Stimulated activated CD8-positive, alpha-beta memory T cell treated with anti-CD3 and anti-CD28 coated beads, Interleukin-7, amount 100 ng/mL, for 4 hours (primary cell): ENCODE measurements at regions not wholly inside any gene's neighbourhood (a gene's known extent, or its start where the extent isn't known, plus 50 kb on each side); places are given as distances from the start of the nearest gene placed in this dataset.

ENCODE experiments used
- DNase-seq, 2 donors: peaks; one replicate each; pipeline ENCODE4 v3.0.0-alpha.2; 2020; ENCODE audit warnings: low read depth in 2 of 2

DNA sequence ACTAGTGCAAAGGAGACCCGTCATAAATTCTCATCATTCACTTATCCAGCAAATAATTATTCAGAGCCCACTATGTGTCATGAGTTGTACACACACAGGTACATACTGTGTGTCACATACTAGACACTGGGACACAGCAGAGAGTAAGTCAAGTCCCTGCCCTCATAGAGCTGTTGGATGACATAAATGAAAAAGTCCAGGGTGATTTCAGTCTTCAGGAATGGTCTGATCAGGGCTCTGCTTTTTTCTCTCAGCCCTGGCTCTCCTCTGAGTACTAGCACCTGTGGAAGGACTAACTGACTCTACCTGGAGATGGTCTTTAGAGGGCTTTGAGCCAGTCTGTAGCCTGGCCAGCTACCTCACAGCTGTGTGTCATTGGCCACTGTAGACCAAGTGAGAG, 198.0 kb upstream of the LEF1 start:
- no peak for DNase-seq

DNA sequence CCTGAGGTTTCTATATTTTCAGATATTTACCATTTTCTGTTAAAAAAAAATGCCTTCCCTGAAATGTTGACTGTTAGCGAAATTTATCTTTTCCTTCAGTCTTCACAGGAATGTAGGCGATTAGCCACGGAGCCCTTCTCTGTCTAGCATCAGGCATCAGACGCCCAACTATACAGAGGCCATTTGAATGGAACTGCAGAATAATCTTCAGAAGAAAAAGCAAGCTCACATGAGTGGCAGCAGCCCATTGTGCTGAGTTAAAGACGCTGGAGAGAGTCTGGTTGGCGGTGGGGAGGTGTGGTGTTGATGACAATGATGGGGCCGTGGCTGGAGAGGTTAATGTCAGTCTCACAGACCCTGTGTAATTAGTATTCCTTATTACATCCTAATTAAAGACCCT, 196.8 kb upstream of the LEF1 start:
- no peak for DNase-seq

DNA sequence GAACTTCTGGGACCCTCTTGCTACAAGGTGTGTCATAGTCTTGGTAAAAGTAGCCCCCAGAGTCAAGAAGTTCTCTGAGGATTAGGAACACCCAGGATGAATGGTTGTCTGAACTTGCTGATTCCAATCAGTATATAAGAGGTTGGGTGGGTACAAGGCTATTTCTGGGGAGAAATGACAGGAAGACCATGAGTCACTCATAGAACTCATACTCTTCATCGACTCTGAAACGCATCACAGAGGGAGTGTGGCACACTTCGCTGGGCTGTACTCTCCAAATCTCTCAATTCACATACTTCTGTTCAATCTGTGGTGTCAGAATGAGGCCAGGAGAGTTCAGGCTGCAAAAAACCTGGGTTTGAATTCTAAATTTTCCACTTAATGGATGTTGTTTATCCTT, 193.2 kb upstream of the LEF1 start:
- DNase-seq, result no peak

DNA sequence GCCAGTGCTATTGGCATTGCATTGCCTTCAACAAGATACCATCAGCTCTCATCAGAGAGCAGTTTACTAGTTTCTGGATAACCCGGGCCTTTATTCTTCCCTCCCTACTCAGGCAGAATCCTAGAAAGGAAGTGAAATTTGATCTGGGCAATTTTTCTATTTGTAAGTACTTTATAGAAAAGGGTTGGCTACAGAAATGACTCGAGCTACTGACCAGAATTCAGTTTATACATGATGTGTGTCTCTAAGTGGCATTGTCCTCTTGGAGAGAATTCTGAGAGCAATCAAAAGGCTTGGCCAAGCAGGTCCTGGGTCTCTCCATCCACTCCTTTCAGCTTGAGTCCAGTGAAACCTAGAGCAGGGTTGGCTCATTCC, 192.7 kb upstream of the LEF1 start:
- DNase-seq, result no peak

DNA sequence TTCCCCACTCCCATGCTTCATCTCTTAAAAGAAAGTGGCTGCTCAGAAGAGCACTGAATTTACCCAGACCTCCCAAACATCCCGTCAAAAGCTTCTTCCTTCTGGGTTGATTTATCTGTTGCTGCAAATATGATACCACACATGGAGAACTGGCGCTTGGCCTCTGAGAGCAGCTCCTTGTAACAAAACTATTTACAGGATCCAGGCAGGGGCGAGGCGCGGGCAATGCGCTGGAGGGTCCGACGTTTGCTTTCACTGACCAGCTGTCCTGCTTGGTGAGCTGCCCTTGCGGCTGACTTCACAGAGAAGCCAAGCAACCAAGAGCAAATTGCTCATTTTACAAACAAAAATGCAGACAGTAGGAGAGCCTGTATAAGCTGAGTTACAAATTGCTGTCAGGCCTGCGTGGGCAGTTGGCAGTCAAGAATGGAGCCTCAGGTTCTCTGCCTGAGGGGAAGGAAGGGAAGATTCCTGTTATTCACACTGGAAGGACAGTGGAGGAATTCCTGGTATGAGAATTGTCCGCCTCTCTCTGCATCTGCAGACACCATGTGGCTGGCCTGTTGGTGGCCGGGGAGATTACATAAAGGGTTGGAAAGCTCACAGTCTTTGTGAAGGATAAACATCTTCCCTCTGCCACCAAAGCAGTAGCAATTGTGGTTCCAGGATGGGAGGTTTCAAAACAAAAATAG, 192.2 kb upstream of the LEF1 start:
- no peak for DNase-seq

DNA sequence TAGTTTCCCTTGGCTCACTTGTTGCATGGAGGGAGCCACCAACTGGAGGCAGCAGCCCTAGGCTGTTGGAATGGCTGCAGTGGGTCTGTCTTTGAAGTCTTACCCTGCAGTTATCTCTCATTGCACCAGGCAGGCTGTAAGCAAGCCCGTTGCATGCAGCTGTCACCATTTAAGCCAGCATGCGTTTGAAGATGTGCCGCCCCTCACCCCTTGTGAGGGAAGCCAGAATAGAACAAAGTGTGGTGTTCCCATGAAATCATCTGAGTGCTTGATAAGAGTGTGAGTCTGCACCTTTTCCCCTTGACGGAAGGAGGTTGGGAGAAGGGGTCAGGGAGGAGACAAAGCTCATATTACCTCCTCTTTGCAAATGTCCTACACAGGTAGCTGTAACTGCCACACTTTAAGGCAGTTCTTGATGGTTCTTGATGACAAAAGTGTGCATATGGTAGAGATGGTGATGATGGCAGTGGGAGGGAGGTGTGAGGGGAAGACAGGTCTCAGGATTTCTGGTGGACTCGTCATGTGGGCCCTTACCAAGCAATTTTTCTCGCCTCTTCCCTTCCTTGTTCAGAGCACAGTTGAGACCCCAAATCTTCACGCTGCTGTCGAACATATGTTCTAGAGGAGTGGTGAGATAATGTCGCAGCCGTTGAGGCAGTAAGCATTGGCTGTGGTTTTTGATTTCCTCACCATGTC, 191.4 kb upstream of the LEF1 start:
- DNase-seq, result no peak

DNA sequence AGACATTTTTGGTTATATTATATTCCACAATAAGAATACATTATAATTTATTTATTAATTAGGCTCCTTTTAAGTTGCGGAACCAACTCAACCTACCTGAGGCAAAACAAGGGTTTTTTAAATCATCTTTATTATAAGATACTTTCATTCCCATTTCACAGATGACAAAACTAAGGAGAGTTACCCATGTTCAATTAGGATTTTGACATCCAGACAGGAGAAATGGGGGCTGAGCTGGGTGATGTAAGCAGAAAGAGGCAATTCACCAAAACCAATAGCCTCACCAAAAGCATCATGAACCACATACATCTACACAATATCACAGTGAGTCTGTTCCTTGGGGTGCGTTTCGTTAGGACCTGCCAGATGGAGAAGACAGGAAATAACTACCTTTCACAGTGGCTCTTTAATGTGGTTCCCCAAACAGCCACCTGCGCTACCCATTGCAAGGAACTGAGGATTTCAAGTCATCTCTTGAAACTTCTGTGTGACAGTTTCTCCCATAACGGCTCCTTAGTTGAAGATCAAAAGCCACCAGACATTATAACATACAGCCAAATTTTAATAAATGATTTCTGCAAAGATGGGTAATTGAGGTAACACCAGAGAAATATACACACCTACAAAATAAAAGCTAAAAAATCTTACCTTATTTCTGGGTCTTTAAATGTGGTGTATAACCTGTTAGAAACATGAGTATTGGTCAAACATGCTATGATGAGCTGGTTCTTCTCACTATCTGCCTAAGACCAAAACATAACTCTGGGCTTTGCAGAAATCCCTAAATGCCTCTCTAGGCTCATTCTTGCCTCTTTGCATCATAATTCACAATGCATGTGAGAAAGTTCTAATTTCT, 190.6 kb upstream of the LEF1 start:
- no peak for DNase-seq

DNA sequence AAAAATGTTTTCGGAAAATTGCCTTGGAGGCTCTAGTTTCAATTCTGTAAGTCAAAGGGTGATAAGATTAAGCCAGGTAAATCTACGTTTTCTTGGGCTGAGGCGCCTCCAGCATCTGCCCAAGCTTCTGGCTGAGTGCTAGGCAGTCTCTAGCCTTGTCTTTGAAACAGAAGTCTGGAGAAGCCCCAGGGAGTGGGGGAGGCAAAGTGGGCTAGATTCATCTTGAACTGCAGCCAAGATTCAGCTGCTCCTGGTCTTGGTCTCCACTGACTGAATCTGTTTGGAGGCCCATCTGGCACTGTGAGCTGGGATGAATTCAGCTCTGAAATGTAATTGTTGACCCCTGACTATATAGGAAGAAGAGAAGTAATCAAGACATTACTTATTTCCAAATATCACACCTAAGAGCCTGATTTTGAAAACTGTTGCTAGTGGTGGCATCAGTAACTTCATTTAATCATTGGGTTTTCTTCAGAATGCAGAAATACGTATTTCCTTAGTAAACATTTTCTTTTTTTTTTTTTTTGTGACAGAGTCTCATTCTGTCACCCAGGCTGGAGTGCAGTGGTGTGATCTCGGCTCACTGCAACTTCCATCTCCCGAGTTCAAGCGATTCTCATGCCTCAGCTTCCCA, 187.3 kb upstream of the LEF1 start:
- DNase-seq, result no peak

DNA sequence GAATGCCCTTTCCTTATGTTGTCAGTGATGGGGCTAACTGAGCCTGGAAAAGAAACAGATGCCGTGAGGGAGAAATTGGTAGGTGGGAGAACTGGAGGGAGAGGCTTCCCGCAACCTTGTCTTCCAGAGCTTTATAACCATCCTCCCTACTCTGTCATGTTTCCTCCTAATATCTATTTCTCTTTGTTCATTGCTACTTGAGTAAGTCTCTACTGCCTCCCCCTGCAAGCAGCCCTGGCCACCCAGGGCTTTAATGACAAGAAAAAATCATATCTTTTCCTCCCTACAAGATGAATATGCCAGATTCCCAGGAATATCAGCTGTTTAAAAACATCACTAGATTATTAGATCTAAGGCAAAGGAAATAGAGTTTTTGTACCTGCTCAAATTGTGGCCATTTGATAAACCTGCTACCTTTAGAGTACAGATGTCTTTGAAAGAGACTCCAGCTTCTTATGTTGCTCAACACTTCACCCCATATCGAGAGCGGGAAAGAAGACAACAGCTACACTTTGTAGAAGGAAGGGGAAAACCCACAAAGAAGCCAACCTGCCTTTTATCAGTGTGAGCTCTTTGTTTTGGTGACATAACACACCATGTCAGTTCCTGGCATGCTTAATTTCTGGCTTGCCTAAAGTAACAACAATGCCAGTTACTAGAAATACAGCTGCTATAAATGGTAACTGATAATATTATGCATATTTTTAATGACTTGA, 186.6 kb upstream of the LEF1 start:
- no peak for DNase-seq

DNA sequence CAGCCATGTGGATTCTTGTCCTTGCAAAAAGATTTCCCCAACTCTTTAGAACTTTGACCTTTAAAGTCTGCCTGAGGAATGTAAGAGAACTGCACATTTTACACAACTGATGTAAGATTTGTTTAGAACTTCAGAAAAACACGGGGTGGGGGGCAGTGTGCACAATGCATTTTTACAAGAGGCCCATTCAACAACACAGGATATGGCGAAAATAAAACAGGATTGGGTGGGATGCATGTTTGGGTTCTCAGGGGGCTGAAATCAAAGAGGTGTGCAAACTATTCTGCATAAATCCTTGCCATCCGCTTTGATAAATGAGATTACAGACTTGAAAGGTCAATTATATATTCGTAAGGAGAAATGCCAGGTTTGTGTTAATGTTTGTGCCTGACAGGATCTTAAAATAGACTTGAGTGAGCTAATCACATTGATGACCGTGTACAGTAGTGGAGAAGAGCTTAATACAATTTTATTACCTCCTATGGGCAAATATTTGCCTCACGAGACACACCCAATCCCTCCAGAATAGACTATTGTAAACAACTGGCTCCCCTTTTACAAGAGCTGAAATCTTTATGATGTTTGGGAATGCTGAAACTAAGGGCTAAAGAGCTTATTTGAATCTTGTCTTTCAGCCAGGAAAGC, 184.1 kb upstream of the LEF1 start:
- DNase-seq, result no peak

DNA sequence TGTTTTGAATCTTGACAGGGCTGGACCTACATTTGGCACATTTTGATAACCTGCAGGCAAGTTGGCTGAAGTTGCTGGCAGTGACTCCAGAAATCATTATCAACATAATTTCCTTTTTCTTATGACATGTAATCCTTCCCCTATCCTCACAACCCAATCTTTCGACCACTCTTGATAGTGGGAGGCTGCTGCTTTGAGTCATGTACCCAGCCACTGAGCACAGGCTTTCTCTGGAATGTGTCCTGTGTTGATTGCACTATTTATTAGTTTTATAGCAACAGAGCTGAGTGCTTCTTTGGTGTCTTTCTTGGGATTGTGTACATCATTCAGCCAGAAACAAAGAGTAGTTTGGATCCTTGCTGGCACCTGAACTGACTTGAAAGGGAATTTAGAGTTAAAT, 183.1 kb upstream of the LEF1 start:
- DNase-seq, result no peak

DNA sequence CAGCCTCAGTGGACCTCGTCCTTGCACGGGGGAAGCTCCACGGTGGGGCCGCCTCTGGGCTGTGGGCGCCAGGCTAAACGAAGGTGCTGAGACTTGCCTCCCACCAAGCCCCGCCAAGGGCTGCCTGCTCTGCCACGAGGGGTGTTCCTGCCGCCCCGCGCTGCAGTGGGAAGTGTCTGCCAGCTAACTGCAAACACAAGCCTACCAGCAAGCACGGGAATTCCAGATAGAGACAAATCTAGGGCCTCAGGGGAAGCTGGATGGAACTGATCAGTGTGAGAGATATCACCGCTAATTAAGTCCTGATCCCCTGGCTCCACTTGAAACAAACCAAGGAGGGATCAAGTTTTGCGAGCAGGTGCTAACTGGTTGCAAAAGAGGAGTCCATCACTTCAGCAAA, 181.6 kb upstream of the LEF1 start:
- DNase-seq, result no peak

DNA sequence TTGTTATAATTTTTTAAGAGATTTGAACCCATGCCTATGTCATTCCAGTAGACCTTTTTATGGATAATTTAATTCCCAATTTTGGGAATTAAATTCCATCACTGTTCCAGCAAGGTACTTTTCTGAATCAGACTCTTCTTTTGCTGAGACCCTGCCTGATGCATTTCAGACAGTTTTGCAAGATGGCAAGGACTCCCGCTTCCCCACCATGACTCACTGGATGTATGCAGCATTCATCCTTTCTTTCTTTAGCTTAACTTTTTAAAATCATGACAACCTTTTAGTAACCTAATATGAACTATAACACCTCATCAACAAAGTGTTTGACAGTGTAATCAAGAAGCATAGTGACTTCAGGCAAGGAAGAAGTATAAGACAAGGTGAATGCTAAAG, 178.1 kb upstream of the LEF1 start:
- no peak for DNase-seq

DNA sequence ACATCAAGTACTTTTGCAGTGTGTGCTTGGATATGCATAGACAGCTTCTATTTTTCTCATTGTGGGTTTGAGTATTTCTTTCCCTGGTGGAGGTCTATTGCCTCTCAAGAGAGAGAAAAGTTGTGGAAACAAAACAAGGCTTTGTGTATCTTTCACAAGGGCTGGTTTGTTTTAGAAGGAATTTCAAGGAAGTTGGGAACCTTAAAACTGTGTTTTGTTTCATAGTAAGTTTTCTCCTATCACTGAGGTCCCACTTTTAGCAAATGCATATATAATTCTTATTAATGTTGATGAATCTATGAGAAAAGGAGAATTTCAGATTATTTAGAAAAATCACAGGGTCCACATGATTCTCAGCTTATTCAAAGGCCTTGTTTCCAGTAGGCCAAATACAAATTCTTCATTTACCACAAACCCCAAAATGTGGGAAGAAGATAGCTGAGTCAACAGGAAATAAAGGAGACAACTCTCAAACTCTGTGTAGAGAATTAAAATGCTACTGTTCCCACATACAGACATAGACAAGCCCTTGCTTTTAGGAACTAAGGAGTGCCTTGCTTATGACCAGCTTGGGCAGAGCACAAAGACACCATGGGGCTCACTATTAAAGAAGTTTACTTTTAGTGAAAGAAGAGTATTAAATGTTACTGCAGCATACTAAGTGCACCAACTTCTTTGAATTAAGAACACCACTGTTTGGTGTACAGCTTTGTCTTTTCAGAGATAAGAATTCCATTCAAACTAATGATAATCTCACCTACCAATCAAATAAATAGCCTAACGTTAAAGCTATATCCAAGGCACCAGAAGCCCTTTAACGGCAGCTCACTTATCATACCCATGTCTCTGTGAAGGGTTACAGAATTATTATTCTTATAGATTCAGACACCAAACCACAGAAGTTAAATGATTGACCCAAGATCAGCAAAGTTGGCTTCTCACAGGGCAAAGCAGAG, 177.4 kb upstream of the LEF1 start:
- no peak for DNase-seq

DNA sequence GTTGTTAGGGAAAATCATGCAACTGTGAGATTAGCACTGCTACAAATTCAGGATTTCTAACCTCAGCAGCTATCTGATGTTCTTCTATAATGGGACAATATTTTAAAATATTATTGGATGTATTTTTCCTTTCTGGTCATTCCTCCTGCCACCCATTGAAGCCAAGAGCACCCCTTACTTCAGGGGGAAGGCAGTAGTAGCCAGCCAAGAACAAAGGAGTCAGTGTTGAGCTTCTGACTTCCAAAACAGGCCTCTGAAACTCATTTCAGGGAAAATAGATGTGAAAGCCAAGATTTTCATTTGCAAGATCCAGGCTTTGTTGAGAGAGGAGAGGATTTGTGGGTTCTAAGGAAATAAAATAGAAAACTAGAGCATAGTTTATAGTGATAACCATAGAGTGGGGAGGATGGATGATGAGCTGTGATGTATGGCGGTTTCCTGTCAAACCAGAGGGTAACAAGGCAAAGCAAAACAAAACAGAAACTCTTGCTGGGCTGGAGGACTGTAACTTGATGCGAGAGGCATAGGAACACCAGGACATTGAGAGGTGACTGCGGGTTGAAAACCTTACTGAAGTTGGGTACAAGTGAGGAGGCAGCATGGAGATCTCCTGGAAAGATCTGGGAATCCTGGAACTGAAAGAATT, 173.7 kb upstream of the LEF1 start:
- no peak for DNase-seq

DNA sequence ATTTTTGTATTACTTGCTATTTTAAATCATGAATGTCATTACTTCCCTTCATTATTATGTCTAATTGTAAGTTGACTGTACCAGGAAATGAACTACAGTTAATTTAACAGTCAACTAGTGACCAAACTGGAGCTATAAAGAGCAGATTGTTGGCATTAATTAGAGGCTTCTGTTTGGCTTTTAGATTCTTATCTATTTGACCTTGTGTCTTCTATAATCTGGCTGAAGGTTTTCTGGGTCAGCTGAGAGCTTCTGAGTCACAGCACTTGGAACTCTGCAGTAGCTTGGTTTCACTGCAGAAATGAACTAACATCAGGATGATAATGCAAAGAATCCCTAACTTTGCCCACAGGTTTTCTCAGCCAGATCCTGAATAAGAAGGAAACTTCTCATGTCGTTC, 169.2 kb upstream of the LEF1 start:
- DNase-seq, result no peak

DNA sequence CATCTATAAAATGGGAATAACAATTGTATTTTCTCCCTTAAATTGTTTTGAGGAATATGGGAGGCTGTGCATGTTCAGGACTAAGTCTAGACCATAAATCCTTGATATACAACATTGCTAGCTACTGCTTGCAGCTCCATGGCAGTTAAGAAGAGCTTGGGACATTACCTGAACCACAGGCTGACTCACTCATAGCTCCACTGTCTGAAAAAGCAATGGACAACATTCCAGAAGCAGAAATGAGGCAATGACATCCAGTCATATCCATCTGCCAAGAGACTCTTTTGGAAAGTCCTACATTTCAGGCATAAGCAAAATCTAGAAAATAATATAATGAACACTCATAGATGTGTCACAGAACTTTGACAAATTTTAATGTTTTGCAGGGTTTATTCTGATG, 167.3 kb upstream of the LEF1 start:
- DNase-seq, result no peak

DNA sequence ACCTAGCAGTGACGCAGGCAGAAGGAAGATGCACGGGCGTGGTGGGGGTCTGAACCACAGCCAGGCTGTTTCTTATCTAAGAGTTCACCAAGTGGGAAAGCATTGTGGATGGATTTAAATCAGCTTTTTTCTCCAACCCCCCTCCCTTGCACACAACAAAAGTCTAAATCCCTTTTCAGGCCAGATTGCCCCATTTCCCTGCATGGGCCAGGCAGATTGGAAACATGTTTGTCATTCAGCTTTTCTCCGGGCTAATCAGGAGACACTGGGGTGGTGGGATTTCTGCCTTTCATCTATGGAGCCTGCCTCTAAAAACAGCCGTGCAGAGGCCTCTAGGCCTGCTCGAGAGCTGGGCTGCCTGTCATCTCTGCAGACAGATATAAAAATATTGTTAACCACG, 166.3 kb upstream of the LEF1 start:
- DNase-seq, result no peak

DNA sequence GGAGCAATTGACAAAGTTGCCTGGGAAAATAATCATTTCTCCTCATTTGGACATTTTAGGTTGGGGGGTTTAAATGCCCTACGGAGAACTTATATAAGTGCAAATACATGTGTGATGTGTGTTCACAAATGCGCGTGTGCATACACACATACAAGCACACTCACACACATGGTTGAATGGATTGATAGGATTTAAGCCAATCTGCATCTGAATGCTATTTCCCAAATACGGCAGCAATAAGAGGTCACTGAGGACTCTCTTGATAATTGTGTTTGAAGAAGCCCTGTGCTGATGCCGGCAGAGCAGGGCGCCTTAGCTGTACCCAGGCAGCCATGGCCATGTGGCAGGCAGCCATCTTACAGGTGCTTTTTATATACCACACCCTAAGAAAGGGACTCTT, 165.3 kb upstream of the LEF1 start:
- DNase-seq, result no peak
